GM21717 (cell line): ENCODE measurements at regions not wholly inside any gene's neighbourhood (a gene's known extent, or its start where the extent isn't known, plus 50 kb on each side); places are given as distances from the start of the nearest gene placed in this dataset.

Experiments
- ATAC-seq: cut with Tn5 transposase; IDR thresholded peaks from one replicate; pipeline ENCODE4 v1.9.1; 2021; ENCODE audit warnings: mild to moderate bottlenecking, moderate library complexity; ENCODE audit not compliant: unreplicated experiment

GRCh38 chr13:85408415-85408814 lies 390.8 kb downstream of the SLITRK6 start:
- ATAC-seq = no peak

DNA sequence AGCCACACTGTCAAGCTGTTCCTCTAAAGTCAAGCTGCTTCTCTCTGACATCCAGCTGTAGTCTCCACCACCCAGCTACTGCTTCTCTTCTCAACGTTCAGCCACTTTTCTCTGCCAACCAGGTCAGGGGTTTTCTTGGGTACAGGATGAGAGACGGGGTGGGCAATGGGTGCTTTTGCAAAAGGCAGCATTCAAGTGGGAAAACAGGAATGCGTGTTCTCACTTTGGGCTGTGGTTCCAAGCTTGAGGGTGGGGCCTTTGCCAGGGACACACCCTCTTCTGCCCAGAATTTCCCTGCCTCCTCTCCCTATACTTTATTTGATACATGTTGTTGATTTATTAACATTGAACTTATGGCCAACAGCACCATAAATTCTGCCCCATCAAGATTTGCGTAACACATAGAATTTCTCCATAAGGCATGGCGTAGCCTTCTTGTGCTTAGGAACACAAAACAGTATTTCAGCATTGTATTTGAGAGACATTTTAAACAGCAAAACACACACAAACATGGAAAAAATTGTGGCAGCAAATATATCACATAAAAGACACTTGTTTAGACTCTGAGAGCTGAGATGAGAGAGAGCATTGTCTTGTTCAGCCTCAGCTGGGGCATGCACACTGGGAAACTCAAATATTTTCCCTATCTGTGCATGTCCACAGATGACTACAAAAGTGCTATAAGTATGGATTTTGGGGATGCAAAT lies 392.8 kb downstream of the SLITRK6 start:
- no peak for ATAC-seq

- no peak for ATAC-seq
Measured at GRCh38 chr13:85405316-85405897, 393.8 kb downstream of the SLITRK6 start.

DNA sequence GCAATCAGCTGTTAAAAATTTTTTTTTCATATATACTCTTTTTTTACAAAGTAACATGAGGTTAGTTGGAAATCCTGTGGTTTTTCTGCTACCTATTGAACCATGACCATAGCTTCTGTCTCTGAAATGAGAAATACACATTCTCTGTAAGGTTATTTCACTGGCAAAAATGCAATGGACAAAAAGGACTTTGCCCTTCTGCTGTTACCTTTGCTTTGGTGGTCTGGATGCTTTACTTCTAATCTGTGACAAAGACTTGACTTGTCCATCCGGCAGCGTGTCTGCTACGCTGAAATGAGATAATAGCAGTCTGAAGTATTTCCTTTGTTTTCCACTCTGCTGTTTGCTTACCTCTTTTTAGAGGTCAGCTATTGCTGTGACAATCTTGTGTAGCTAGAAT lies 412.8 kb downstream of the SLITRK6 start:
- no peak for ATAC-seq

GRCh38 chr13:85383291-85383690 lies 415.9 kb downstream of the SLITRK6 start:
- ATAC-seq = no peak

DNA sequence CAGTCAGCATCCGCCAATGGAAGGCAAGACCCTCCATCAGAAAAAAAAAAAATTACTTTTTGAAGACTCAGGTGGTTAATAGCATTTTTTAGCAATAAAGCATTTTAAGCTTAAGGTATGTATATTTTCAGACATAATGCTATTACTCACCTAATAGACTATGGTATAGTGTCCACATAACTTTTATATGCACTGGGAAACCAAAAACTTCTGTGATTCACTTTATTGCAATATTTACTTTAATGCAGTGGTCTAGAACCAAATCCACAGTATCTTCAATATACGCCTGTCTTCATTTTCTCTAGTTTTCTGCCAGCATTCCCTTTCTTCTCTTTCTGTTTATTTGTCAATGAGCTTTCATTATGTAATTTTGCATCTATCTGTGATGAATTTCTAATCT lies 418.1 kb downstream of the SLITRK6 start:
- ATAC-seq = no peak

- ATAC-seq = no peak
Measured at GRCh38 chr13:85379991-85380390, 419.2 kb downstream of the SLITRK6 start.

DNA sequence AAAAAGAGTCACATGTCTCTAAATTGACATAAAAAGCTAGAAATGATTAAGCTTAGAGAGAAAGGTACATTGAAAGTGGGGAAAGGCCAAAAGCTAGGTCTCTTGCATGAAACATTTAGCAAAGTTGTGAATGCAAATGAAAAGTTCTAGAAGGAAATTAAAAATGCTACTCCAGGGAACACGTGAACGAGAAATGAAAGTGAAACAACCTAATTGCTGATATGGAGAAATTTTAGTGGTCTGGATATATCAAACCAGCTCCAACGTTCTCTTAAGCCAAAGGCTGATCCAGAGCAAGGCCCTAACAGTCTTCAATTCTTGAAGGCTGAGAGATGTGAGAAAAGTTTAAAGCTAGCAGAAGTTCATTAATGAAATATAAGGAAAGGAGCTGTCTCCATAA lies 419.8 kb downstream of the SLITRK6 start:
- ATAC-seq = no peak

- no peak for ATAC-seq
Measured at GRCh38 chr13:85377783-85378182, 421.4 kb downstream of the SLITRK6 start.

DNA sequence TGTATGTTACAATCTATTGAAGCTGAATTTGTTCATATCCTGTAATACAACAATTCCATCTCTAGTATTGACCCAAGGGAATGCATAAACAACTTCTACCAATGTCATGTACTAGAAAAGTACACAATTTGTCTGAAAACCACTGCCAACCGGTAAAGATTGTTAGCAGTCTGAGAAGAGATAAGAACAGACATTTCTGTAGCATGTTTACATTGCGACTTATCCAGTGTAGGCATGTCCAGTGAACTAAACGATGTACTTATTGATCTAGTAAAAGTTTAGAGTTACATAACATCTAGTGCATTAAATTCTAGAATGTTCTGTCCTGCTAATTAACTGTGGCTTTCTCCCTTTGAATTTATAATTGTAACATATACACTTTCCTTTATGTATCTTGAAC lies 425.9 kb downstream of the SLITRK6 start:
- no peak for ATAC-seq

DNA sequence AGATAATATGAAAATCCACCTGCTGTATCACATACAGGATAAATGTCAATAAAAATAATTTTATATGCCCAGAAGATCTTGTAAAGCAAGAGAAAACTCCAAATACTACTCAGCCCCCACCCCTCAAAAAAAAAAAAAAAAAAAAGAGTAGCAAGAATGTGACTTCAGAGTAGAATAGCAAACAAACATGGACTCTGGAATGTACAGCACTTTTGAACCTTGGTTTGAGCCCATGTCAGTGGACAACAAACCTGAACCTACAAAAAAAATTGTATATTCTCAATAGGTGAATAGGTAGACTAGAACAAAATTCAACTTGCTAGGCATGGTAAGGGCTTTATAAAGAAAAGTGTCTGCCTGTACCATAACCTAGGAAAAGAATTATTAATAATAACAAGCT lies 428.0 kb downstream of the SLITRK6 start:
- no peak for ATAC-seq

GRCh38 chr13:85368686-85369085 lies 430.5 kb downstream of the SLITRK6 start:
- no peak for ATAC-seq

DNA sequence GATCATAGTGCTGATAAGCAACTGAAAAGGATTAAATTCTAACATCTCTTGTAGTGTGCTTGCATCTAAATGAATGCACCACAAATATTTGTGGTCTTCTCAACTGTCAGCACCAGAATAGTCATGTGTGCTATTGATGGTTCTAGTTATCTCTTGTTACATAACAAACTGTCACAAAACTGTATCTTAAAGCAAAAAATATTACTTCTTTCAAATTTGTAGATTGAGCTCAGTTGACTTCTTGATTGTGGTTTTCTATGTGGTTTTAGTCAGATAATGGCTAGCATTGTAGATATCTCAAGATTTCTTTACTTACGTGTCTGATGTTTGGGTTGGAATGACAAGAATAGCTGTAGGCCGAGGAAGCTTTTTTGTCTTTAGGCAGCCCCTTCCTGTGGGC lies 431.3 kb downstream of the SLITRK6 start:
- ATAC-seq = no peak

DNA sequence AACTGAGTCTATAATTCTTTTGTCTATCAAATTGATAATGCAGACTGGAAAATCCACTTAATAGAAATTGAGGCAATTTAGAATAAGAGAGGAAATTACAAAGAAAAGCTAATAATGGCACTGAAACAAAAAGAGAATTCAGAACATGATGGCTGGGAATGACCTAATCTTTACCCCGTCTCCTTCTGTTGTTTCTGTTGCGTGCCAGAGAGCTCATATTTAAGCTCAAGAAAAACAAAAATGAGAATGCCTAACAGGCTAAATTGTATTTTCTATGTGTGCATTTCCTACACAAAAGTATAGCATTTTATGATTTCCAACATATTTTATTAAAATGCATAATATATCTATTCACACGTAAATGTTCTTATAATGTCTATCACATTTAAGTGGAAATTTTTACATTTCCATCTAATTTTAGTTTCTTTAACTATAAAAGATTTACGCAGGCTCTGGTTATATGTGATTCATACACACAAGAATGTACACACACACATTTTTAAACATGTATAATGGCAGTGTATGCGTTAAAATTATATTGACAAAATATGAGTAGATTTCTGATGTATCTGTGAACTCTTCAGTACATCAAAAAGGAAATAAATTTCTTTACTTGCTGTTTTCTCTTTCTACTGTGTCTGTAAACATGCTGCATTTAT lies 432.3 kb downstream of the SLITRK6 start:
- no peak for ATAC-seq

GRCh38 chr13:85363504-85363903 lies 435.7 kb downstream of the SLITRK6 start:
- no peak for ATAC-seq

- no peak for ATAC-seq
Measured at GRCh38 chr13:85362980-85363379, 436.2 kb downstream of the SLITRK6 start.

DNA sequence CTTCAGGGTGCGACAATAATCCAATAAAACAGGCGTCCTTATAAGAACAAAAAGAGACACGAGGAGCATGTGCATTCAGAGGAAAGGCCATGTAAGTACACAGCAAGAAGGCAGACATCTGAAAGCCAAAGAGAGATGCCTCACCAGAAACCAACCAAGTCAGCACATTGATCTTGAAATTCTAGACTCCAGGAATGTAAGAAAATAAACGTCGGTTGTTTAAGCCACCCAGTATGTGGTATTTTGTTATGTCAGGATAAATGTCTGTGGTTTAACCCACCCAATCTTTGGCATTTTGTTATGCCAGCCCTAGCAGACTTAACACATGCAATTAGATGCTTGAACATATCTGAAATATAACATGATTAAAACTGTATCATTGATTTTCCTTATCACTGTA lies 452.0 kb downstream of the SLITRK6 start:
- no peak for ATAC-seq

- no peak for ATAC-seq
Measured at GRCh38 chr13:85334187-85334586, 465.0 kb downstream of the SLITRK6 start.

- no peak for ATAC-seq
Measured at GRCh38 chr13:85333506-85334020, 465.7 kb downstream of the SLITRK6 start.

- ATAC-seq = no peak
Measured at GRCh38 chr13:85332615-85333014, 466.6 kb downstream of the SLITRK6 start.

DNA sequence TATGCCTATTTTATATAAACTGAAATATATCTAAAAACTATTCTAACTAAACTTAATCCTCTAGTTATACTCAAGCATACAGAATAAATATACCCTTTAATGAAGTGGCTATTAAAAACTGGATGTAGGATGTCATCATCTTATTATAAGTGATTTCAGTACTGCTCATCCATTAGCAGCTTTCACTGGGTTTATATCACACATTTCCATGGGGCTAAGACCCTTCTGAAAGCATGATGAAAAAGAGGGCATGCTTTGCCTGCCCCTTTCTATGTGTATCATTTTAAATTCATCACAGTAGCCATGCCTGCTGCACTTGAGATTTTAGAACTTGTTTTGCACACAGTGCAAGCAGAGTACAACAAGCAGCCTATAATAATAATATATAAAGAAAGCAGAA lies 477.5 kb downstream of the SLITRK6 start:
- no peak for ATAC-seq

DNA sequence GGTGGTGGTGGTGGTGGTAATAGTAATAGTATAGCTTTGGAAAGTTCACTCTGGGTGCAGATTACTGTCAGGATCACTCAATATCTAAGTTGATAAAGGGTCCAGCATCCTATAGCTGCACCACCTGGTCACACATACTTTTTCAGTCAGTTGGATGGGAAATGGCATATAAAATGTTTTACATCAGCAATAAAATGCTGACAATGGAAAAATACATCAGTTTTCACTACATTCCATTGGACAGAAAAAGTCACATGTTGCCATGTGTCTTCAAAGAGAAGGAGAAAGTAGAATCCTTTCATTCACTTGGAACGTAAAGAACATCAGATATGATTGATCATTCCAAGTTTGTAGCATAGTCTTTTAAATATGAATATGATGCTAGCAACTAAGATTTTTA lies 481.4 kb downstream of the SLITRK6 start:
- ATAC-seq = no peak
